ENCODE measurements at regions not wholly inside any gene's neighbourhood (a gene's known extent, or its start where the extent isn't known, plus 50 kb on each side); places are given as distances from the start of the nearest gene placed in this dataset.

DNA sequence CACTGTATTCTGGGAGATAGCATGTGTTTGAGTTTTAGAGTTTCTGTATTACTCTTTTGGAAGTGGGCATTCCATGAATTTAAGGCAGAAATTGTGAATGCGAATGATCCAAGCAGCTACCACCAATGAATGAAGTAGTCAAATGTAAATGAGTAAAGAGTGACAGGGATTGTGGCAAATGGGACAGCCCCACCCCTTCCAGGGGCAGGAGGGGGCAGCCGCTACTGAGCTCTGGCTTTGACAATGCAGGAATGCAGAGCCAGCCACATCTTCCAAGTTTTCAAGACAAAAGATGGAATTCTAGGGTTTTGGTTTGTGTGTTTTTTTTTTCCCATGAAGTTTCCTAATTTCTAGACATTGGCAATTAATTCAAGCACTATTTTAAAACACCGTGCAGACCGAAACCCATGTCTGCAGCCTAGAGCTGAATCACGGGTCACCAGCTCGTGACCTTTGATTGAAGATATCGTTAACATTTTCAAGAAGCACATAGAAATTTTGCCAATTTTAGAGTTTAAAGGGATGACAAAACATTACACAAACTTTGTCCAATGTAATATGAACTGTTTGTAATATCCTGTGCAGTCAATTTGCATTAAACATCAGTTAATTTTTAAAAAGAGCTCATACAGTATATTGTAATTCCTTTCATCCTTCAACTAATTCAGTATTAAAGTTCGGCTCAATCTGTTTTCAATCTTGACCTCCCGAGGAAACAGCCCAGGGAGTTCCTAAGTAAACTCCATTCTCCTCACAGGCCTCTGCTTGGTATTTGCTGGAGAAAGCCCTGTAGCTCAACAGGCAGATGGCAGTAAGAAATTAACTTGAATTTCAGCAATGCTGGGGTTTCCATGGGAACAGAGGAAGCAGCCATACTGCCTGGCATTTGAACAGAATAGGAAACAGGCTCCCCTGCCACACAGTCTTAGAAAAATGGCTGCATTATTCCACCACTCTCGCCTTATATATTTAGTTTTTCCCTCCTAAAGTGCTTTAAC, 83.4 kb downstream of the UCHL1 start:
- peak; percentile 97 for ATAC-seq
- TF ChIP-seq ZNF565 (CRISPR knock-in tag; conservative IDR thresholded peaks at IDR 0.05; ENCODE audit: low read depth) (no peak), TOX (CRISPR knock-in tag; IDR thresholded peaks at IDR 0.05; ENCODE audit: borderline replicate concordance) (no peak), RARB (CRISPR knock-in tag; IDR thresholded peaks at IDR 0.05) (no peak), ZFP30 (CRISPR knock-in tag; IDR thresholded peaks at IDR 0.05) (no peak), CSDC2 (CRISPR knock-in tag; IDR thresholded peaks at IDR 0.05) (no peak), POU6F1 (CRISPR knock-in tag; IDR thresholded peaks at IDR 0.05; ENCODE audit: borderline replicate concordance, low read depth) (no peak), ESRRG (CRISPR knock-in tag; IDR thresholded peaks at IDR 0.05) (no peak), TCF4 (CRISPR knock-in tag; IDR thresholded peaks at IDR 0.05; ENCODE audit: borderline replicate concordance) (no peak), ARNTL (CRISPR knock-in tag; IDR thresholded peaks at IDR 0.05; ENCODE audit: borderline replicate concordance, low read depth) (no peak), GLIS3 (CRISPR knock-in tag; IDR thresholded peaks at IDR 0.05) (no peak), OSR1 (CRISPR knock-in tag; IDR thresholded peaks at IDR 0.05) (no peak), CREB5 (CRISPR knock-in tag; IDR thresholded peaks at IDR 0.05; ENCODE audit: low read depth) (no peak), PATZ1 (CRISPR knock-in tag; IDR thresholded peaks at IDR 0.05; ENCODE audit: borderline replicate concordance) (no peak), ZNF8 (CRISPR knock-in tag; IDR thresholded peaks at IDR 0.05) (no peak), CSRNP3 (CRISPR knock-in tag; IDR thresholded peaks at IDR 0.05) (no peak)
- TF ChIP-seq, protein P1, sequence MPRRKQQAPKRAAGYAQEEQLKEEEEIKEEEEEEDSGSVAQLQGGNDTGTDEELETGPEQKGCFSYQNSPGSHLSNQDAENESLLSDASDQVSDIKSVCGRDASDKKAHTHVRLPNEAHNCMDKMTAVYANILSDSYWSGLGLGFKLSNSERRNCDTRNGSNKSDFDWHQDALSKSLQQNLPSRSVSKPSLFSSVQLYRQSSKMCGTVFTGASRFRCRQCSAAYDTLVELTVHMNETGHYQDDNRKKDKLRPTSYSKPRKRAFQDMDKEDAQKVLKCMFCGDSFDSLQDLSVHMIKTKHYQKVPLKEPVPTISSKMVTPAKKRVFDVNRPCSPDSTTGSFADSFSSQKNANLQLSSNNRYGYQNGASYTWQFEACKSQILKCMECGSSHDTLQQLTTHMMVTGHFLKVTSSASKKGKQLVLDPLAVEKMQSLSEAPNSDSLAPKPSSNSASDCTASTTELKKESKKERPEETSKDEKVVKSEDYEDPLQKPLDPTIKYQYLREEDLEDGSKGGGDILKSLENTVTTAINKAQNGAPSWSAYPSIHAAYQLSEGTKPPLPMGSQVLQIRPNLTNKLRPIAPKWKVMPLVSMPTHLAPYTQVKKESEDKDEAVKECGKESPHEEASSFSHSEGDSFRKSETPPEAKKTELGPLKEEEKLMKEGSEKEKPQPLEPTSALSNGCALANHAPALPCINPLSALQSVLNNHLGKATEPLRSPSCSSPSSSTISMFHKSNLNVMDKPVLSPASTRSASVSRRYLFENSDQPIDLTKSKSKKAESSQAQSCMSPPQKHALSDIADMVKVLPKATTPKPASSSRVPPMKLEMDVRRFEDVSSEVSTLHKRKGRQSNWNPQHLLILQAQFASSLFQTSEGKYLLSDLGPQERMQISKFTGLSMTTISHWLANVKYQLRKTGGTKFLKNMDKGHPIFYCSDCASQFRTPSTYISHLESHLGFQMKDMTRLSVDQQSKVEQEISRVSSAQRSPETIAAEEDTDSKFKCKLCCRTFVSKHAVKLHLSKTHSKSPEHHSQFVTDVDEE (CRISPR knock-in tag; IDR thresholded peaks at IDR 0.05): no peak

GRCh38 chr4:41346306-41347061, 89.8 kb downstream of the UCHL1 start:
- no peak for ATAC-seq
- TF ChIP-seq BACH2 (CRISPR knock-in tag; IDR thresholded peaks at IDR 0.05; ENCODE audit: borderline replicate concordance) (no peak), ARNTL (CRISPR knock-in tag; IDR thresholded peaks at IDR 0.05; ENCODE audit: borderline replicate concordance, low read depth) (no peak), OSR1 (CRISPR knock-in tag; IDR thresholded peaks at IDR 0.05) (no peak), POU6F1 (CRISPR knock-in tag; IDR thresholded peaks at IDR 0.05; ENCODE audit: borderline replicate concordance, low read depth) (no peak), CSRNP3 (CRISPR knock-in tag; IDR thresholded peaks at IDR 0.05) (no peak), ISL1 (CRISPR knock-in tag; IDR thresholded peaks at IDR 0.05) (no peak), CSDC2 (CRISPR knock-in tag; IDR thresholded peaks at IDR 0.05) (no peak), TCF4 (CRISPR knock-in tag; IDR thresholded peaks at IDR 0.05; ENCODE audit: borderline replicate concordance) (no peak), ZC3H10 (CRISPR knock-in tag; IDR thresholded peaks at IDR 0.05) (no peak)
- TF ChIP-seq, protein P1 (CRISPR knock-in tag; IDR thresholded peaks at IDR 0.05): no peak
